KMS-11 (cell line): ENCODE measurements at regions not wholly inside any gene's neighbourhood (a gene's known extent, or its start where the extent isn't known, plus 50 kb on each side); places are given as distances from the start of the nearest gene placed in this dataset.

Experiments used
- H2AFZ ChIP-seq: fragments of 200-600 bp; sonication (generic); 2 replicates; pipeline ENCODE4 v1.6.1; 2016; ENCODE audit warnings: antibody characterized with exemption, mixed run types, low read depth
- H3K27ac ChIP-seq: fragments of 200-600 bp; sonication (generic); 2 replicates; pipeline ENCODE4 v1.6.1; 2016; ENCODE audit warnings: mild to moderate bottlenecking, mixed run types
- H3K27me3 ChIP-seq: fragments of 200-600 bp; sonication (generic); 2 replicates; pipeline ENCODE4 v1.6.1; 2017; ENCODE audit warnings: mild to moderate bottlenecking, low read depth, mixed run types, moderate library complexity; ENCODE audit not compliant: insufficient read depth
- H3K36me3 ChIP-seq: fragments of 200-600 bp; sonication (generic); 2 replicates; pipeline ENCODE4 v1.6.1; 2017; ENCODE audit warnings: mild to moderate bottlenecking, mixed run types; ENCODE audit not compliant: insufficient read depth
- H3K4me1 ChIP-seq: fragments of 200-600 bp; sonication (generic); 2 replicates; pipeline ENCODE4 v1.6.1; 2016; ENCODE audit warnings: mild to moderate bottlenecking, low read depth, mixed run types; ENCODE audit not compliant: poor library complexity, severe bottlenecking
- H3K4me2 ChIP-seq: fragments of 200-600 bp; sonication (generic); 2 replicates; pipeline ENCODE4 v1.7.0; 2016; ENCODE audit warnings: mild to moderate bottlenecking, mixed run types
- H3K4me3 ChIP-seq: fragments of 200-600 bp; sonication (generic); IDR thresholded peaks from 2 replicates; pipeline ENCODE4 v1.6.1; 2017; ENCODE audit warnings: low read depth, low read length, mixed read lengths; ENCODE audit not compliant: insufficient read depth
- H3K79me2 ChIP-seq: fragments of 200-600 bp; sonication (generic); 2 replicates; pipeline ENCODE4 v1.6.1; 2016; ENCODE audit warnings: low read depth, mixed run types; ENCODE audit not compliant: insufficient read depth
- H3K9ac ChIP-seq: fragments of 200-600 bp; sonication (generic); 2 replicates; pipeline ENCODE4 v1.6.1; 2016; ENCODE audit warnings: mild to moderate bottlenecking, mixed run types
- H4K20me1 ChIP-seq: fragments of 200-600 bp; sonication (generic); 2 replicates; pipeline ENCODE4 v1.6.1; 2016; ENCODE audit warnings: mild to moderate bottlenecking, mixed run types; ENCODE audit not compliant: insufficient read depth
- TF ChIP-seq, protein P1 (sequence below): fragments of 200-600 bp; sonication (generic); conservative IDR thresholded peaks from 2 replicates; pipeline ENCODE4 v1.6.1; 2017; ENCODE audit warnings: low read depth, mild to moderate bottlenecking, antibody characterized with exemption, low read length, moderate library complexity, mixed read lengths

DNA sequence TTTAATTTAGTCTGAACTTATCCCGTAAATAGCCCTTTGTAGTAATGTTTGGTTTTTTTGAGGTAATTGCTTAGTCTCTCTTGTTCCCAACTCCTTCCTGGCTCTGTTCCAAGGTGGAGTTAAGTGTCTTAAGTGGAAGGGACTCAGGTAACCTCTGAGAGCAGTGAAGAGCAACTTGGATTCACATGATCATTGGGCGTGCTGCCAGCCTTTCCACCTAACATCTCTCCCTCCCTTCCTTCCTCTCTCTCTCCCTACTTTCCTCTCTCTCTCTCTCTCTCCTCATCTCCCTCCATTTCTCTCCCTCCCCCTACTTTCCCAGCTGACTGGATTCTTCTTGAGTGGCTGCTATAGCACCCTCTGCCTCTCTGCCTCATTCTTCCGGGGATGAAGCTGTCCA lies 232.9 kb upstream of the SASH1 start:
- Histone ChIP-seq H3K36me3 (no peaks in the 10 kb centered on the region), H3K9ac (no peak overlapping the region), H3K27me3 (no peaks in the 10 kb centered on the region), H3K4me1 (peaks cover 13% of the 10 kb centered on the region), H3K79me2 (no peaks in the 10 kb centered on the region), H3K4me3 (no peak overlapping the region), H3K4me2 (no peak overlapping the region), H3K27ac (no peak overlapping the region), H4K20me1 (no peaks in the 10 kb centered on the region), H2AFZ (no peak overlapping the region)
- TF ChIP-seq, protein P1, sequence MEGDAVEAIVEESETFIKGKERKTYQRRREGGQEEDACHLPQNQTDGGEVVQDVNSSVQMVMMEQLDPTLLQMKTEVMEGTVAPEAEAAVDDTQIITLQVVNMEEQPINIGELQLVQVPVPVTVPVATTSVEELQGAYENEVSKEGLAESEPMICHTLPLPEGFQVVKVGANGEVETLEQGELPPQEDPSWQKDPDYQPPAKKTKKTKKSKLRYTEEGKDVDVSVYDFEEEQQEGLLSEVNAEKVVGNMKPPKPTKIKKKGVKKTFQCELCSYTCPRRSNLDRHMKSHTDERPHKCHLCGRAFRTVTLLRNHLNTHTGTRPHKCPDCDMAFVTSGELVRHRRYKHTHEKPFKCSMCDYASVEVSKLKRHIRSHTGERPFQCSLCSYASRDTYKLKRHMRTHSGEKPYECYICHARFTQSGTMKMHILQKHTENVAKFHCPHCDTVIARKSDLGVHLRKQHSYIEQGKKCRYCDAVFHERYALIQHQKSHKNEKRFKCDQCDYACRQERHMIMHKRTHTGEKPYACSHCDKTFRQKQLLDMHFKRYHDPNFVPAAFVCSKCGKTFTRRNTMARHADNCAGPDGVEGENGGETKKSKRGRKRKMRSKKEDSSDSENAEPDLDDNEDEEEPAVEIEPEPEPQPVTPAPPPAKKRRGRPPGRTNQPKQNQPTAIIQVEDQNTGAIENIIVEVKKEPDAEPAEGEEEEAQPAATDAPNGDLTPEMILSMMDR: no peak

DNA sequence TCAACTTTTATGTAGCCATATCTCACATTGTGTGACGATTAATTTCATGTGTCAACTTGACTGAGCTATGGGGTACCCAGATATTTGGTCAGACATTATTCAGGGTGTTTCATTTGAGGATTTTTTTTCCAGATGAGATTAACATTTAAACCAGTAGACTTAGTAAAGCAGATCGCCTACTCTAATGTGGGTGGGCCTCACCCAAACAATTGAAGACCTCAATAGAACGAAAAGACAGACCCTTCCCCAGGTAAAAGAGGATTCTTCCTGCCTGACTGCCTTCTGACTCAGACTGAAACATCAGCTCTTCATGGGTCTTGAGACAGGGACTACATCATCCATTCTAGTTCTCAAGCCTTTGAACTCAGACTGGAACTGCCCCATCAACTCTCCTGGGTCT lies 231.7 kb upstream of the SASH1 start:
- Histone ChIP-seq H3K4me3 (no peak overlapping the region), H3K36me3 (no peaks in the 10 kb centered on the region), H2AFZ (no peak overlapping the region), H3K27me3 (no peaks in the 10 kb centered on the region), H3K4me2 (no peak overlapping the region), H4K20me1 (no peaks in the 10 kb centered on the region), H3K4me1 (peaks cover 13% of the 10 kb centered on the region), H3K9ac (no peak overlapping the region), H3K79me2 (no peaks in the 10 kb centered on the region), H3K27ac (no peak overlapping the region)
- TF ChIP-seq, protein P1: no peak

DNA sequence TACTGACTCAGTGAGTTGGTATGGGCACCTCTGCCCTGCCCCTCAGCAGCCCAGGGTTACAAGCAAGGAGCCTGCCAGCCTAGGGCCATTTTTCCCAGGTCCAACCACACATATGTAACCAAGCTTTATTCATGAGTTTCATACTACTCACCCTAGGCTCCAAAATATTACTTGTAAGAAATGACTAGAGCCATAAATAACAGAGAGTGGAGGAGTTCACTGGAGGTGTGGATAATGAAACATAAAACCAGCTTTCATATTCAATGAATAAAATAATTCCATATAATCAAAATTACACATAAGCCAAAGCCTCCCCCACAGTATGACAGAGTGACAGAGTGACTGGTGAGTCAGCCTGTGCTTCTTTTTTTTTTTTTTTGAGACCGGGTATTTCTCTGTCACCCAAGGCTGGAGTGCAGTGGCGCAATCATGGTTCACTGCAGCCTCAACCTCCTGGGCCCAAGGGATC lies 229.8 kb upstream of the SASH1 start:
- H4K20me1 ChIP-seq: no peaks in the 10 kb centered on the region
- TF ChIP-seq, protein P1: no peak
- no peak overlapping the region for H3K27ac ChIP-seq
- H3K4me2 ChIP-seq: no peak overlapping the region
- H3K4me3 ChIP-seq: no peak overlapping the region
- H3K79me2 ChIP-seq: no peaks in the 10 kb centered on the region
- H3K36me3 ChIP-seq: no peaks in the 10 kb centered on the region
- H3K9ac ChIP-seq: no peak overlapping the region
- no peaks in the 10 kb centered on the region for H3K27me3 ChIP-seq
- no peak overlapping the region for H2AFZ ChIP-seq
- peaks cover 9% of the 10 kb centered on the region for H3K4me1 ChIP-seq

DNA sequence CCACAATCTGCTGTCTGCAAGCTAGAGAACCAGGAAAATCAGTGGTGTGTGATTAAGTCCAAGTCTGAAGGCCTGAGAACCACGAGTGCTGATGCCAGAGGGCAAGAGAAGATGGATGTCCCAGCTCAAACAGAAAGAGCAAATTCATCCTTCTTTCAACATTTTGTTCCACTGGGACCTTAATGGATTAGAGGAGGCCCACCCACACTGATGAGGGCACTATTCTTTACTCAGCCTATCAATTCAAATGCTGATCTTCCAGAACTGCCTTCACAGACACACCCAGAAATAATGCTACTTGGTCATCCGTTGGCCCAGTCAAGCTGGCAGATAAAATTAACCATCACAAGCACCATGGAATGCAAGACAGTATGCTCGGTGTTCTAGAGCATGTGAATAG lies 226.6 kb upstream of the SASH1 start:
- Histone ChIP-seq H2AFZ (no peak overlapping the region), H3K4me2 (no peak overlapping the region), H3K4me3 (no peak overlapping the region), H3K36me3 (no peaks in the 10 kb centered on the region), H3K27ac (no peak overlapping the region), H3K9ac (no peak overlapping the region), H3K27me3 (no peaks in the 10 kb centered on the region), H4K20me1 (no peaks in the 10 kb centered on the region), H3K4me1 (no peaks in the 10 kb centered on the region), H3K79me2 (no peaks in the 10 kb centered on the region)
- TF ChIP-seq, protein P1: no peak

DNA sequence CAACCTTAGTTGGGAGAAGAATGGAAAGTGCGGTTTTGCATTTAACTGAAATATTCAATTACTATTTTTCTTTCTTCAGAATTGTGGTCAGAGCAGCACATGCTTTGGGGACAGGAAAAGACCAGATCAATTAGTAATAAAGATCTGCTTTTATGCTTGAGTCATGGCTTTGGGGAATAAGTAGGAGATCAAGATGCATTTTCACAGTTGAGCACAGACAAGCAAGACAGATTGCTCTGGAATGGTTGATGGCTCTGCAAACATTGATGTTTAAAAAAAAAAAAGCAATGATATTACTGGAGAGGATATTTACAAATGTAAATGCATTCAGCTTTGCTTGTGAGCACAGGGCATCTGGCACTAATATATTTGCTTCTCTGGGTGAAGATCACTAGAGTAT lies 224.4 kb upstream of the SASH1 start:
- Histone ChIP-seq H4K20me1 (no peaks in the 10 kb centered on the region), H3K4me1 (no peaks in the 10 kb centered on the region), H3K4me3 (no peak overlapping the region), H3K27ac (no peak overlapping the region), H3K36me3 (no peaks in the 10 kb centered on the region), H3K27me3 (no peaks in the 10 kb centered on the region), H3K79me2 (no peaks in the 10 kb centered on the region), H2AFZ (no peak overlapping the region), H3K9ac (no peak overlapping the region), H3K4me2 (no peak overlapping the region)
- TF ChIP-seq, protein P1: no peak
